ENCODE measurements at regions not wholly inside any gene's neighbourhood (a gene's known extent, or its start where the extent isn't known, plus 50 kb on each side); places are given as distances from the start of the nearest gene placed in this dataset.

DNA sequence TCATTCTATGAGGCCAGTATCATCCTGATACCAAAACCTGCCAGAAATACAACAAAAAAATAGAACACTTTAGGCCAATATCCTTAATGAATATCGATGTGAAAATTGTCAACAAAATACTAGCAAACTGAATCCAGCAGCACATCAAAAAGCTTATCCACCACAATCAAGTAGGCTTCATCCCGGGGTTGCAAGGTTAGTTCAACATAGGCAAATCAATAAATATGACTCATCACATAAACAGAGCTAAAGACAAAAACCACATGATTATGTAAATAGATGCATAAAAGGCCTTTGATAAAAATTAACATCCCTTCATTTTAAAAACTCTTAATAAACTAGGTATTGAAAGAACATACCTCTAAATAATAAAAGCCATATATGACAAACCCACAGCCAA, 403.2 kb upstream of the AZI2 start:
- TF ChIP-seq, protein P1, sequence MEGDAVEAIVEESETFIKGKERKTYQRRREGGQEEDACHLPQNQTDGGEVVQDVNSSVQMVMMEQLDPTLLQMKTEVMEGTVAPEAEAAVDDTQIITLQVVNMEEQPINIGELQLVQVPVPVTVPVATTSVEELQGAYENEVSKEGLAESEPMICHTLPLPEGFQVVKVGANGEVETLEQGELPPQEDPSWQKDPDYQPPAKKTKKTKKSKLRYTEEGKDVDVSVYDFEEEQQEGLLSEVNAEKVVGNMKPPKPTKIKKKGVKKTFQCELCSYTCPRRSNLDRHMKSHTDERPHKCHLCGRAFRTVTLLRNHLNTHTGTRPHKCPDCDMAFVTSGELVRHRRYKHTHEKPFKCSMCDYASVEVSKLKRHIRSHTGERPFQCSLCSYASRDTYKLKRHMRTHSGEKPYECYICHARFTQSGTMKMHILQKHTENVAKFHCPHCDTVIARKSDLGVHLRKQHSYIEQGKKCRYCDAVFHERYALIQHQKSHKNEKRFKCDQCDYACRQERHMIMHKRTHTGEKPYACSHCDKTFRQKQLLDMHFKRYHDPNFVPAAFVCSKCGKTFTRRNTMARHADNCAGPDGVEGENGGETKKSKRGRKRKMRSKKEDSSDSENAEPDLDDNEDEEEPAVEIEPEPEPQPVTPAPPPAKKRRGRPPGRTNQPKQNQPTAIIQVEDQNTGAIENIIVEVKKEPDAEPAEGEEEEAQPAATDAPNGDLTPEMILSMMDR (IDR thresholded peaks at IDR 0.05) = no peak
- no peak for TF ChIP-seq POLR2A (IDR thresholded peaks at IDR 0.05)

Measured in lower leg skin (tissue), 3 donors.